NCI-H1417 treated with DMSO at 0.1 percent for 48 hours (cell line): ENCODE measurements at regions not wholly inside any gene's neighbourhood (a gene's known extent, or its start where the extent isn't known, plus 50 kb on each side); places are given as distances from the start of the nearest gene placed in this dataset.
A peak's percentile ranks its signal among the peaks of the same experiment; 100 is the strongest.

Source experiments
- DNase-seq: peaks from one replicate; lab custom pipeline; 2025; lab: John Stamatoyannopoulos, UW

DNA sequence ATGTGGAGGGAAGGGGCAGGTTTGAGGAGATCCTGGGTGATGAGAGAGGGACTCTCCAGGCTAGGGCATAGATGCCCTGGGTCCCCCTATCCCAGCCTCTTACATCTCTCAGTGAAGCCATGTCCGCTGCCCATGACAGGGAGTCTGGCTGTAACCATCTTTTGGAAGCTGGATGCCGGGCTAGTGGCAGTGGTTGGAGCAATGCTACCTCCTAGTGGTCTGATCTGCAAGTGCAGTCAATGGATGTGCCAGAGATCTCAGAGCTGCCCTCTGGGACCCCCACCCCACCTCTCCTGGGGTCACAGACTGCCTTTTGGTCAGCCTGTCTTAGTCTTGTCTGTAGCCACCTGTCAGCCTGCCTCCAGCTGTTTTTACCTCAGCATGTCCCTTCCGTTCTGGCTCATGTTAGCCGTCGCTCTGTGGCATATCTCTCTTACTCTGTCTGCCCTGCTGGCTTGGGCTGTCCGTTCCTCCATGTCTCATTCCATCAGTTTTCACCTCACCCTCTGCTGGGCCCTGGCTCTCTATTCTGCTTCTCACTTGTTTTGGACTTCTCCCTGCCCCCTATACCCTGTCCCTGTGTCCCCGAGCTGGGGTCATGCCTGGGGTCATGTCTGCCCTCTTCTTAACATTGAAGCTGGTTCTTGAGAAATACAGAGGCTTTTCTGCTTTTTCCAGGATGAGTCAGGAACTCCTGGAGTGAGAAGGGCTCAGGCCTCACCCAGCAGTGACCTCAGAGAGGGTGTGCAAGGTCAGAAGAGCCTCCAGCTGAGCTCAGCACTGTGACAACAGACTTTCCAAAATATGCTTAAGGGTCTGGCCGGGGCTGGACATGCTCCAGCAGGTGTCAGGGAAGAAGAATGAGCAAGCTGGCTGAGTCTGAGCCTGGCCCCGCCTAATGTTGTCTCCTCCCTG, 52.0 kb upstream of the THY1 start:
- DNase-seq: peak; percentile 19

DNA sequence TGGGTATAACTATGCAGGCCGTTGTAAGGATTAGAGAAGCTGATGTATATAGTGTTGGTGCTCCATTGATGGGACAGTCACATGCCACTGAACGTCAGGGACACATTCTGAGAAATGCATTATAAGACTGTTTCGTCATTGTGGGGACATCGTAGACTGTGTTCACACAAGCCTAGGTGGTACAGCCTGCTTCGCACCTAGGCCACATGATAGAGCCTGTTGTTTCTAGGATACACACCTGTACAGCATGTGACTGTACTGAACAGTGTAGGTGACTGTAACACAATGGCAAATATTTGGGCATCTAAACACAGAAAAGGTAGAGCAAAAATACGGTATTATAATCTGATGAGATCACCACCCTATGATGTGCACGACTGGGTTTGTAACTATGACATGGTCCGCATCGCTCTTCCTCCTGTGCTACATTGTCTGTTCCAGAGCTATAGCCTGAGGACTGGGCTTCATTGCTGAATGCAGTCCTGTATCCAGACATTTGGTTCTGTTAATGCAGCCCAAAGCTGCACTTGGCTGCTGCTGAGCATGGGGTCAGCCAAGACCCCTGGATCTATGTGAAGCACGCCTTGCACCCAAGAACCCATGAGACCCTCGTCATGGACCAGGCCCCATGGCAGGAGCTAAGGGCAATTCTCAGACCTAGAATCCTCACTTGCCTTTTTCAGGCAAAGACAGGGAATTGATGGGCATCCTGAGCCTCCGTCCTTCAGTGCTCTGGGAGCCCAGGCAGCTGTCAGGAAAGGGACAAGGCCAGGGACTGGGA, 51.1 kb upstream of the THY1 start:
- no peak for DNase-seq

DNA sequence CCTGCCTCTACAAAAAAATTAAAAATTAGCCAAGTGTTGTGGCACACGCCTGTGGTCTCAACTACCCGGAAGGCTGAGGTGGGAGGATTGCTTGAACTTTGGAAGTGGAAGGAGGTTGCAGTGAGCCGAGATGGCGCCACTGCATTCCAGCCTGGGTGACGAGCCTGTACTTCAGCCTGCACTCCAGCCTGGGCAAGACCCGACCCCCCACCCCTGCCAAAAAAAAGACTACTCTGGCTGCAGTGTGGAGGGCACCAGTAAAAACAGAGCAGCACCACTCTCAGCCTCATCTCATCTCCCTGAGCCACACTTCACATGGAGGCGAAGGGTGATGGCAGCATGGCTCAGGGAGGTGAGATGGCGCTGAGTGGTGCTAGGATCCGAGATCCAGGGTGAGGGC, 50.3 kb upstream of the THY1 start:
- DNase-seq: no peak

DNA sequence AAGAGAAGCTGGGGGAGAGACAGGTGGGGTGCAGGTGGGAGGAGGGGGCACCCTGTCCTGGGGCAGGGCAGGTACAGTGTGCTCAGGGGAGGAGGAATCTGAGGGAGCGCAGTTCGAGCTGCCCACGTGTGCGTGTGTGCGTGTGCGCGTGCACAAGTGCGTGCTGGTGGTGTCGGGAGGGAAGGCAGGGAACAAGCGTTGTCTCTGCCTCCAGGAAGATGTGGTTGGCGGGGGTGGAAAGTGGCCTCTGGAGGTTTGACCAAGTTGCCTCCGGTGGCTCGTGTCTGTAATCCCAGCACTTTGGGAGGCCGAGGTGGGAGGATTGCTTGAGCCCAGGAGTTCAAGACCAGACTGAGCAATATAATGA, 49.9 kb upstream of the THY1 start:
- DNase-seq: no peak
